Nephron (organoid): ENCODE measurements at regions not wholly inside any gene's neighbourhood (a gene's known extent, or its start where the extent isn't known, plus 50 kb on each side); places are given as distances from the start of the nearest gene placed in this dataset.

Experiments
- H3K27ac Mint-ChIP-seq, 3 experiments: 2 replicates each; pipeline ENCODE4 v1.8.0; 2020; ENCODE audit warnings: mixed read lengths in 3 of 3, mild to moderate bottlenecking in 2 of 3, moderate library complexity in 1 of 3
- H3K27me3 Mint-ChIP-seq: 2 replicates; pipeline ENCODE4 v1.8.0; 2021; ENCODE audit warnings: low read depth, mild to moderate bottlenecking, moderate library complexity, mixed read lengths
- H3K36me3 Mint-ChIP-seq: 2 replicates; pipeline ENCODE4 v1.8.0; 2020; ENCODE audit warnings: low read depth, mixed read lengths
- H3K4me1 Mint-ChIP-seq: 2 replicates; pipeline ENCODE4 v1.8.0; 2020; ENCODE audit warnings: mixed read lengths
- H3K4me3 Mint-ChIP-seq, 3 experiments: 2 replicates each; pipeline ENCODE4 v1.8.0; 2020; ENCODE audit warnings: mild to moderate bottlenecking in 3 of 3, mixed read lengths in 3 of 3, moderate library complexity in 2 of 3
- H3K9me3 Mint-ChIP-seq: 2 replicates; pipeline ENCODE4 v1.8.0; 2020; ENCODE audit warnings: mixed read lengths
- TF ChIP-seq, protein P1 (sequence below), 3 experiments: fragments of 200-600 bp; sonication (generic); IDR thresholded peaks; one replicate each; pipeline ENCODE4 v1.5.0; 2021; ENCODE audit warnings: antibody characterized with exemption in 3 of 3; ENCODE audit not compliant: unreplicated experiment in 3 of 3

DNA sequence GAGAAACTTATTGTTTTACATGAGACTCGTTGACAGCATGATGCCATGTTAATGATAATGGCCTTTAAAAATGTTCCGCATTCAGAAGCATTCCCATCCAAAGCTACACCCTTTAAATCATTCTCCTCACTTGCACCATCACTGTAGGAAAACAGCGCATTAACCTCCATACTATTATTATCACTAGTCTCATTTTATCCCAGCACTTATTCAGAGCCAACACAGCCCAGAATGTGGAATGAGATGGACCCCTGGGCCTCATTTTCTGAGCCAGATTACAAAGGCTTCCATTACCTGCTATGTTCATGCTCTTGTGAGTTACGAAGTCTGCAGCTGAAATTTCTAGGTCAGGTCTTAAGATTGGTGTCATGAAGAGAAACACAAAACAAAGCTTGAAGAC, 159.4 kb downstream of the HS3ST3A1 start:
- no peaks in the 10 kb centered on the region for H3K9me3 Mint-ChIP-seq
- TF ChIP-seq, protein P1, sequence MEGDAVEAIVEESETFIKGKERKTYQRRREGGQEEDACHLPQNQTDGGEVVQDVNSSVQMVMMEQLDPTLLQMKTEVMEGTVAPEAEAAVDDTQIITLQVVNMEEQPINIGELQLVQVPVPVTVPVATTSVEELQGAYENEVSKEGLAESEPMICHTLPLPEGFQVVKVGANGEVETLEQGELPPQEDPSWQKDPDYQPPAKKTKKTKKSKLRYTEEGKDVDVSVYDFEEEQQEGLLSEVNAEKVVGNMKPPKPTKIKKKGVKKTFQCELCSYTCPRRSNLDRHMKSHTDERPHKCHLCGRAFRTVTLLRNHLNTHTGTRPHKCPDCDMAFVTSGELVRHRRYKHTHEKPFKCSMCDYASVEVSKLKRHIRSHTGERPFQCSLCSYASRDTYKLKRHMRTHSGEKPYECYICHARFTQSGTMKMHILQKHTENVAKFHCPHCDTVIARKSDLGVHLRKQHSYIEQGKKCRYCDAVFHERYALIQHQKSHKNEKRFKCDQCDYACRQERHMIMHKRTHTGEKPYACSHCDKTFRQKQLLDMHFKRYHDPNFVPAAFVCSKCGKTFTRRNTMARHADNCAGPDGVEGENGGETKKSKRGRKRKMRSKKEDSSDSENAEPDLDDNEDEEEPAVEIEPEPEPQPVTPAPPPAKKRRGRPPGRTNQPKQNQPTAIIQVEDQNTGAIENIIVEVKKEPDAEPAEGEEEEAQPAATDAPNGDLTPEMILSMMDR (IDR thresholded peaks at IDR 0.05; ENCODE audit: unreplicated experiment in 3 of 3), result no peak
- peaks cover 22% of the 10 kb centered on the region for H3K27me3 Mint-ChIP-seq
- no peaks in the 10 kb centered on the region for H3K36me3 Mint-ChIP-seq
- H3K27ac Mint-ChIP-seq, result no peak overlapping the region
- H3K4me3 Mint-ChIP-seq, result no peak overlapping the region
- no peaks in the 10 kb centered on the region for H3K4me1 Mint-ChIP-seq

DNA sequence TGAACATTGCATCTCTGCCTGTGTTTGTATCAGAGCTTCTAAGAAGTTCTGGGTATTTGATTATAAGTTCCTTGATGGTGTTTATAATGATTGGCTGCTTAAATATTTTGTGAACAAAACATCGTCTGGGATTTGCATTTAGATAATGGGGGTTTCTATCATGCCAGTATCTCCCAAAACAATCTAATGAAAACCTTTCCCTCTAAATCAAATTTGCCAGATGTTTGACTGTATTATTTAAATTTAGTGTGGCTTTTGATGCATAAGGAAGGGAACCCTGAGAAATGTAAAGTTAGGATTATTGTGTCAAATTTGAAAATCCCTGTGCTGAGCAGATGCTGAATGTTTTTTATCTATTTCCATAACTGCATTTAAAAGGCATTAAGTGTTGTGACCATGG, 159.9 kb downstream of the HS3ST3A1 start:
- Mint-ChIP-seq H3K27me3 (peaks cover 27% of the 10 kb centered on the region), H3K36me3 (no peaks in the 10 kb centered on the region), H3K27ac (no peak overlapping the region), H3K4me1 (no peaks in the 10 kb centered on the region), H3K9me3 (no peaks in the 10 kb centered on the region), H3K4me3 (no peak overlapping the region)
- TF ChIP-seq, protein P1 (IDR thresholded peaks at IDR 0.05; ENCODE audit: unreplicated experiment in 3 of 3), result no peak

DNA sequence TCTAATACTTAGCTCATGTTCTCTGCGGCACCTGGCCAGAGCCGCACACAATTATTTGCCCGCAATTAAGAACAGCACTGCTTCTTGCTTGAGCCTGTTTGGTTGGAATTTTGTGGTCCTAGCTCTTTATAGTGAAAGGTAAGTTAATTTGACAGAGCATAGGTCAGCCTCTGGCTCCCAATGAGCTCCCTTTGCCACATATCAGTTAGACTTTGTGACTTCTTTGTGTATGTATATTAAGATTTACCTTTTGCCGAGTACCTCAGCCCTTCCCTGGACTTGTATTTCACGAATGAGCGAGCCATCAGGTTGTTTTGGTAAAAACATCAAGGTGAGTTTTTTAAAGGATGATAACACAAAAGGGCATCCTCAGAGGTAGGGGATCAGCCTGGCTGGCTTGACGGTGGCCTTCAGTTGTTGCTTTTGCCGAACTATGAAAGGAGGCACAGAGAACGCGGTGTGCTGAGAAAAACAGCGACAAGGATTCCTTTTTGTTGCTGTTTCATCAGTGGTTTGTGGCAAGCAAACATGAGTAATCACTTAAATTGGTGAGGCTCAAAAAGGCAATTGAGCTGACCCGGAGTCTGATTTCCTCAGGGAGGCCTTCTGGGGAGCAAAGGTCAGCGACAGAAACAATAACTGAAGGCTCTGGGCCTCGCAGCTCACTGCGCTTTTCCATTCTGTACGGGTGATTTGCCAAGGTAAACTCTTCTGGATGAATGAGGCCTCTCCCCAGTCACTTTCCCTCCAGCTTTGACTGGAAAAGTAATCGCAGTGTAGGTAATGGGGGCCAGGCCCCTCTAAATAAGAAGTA, 163.6 kb downstream of the HS3ST3A1 start:
- H3K4me3 Mint-ChIP-seq, result no peak overlapping the region
- H3K9me3 Mint-ChIP-seq, result peaks cover 9% of the 10 kb centered on the region
- TF ChIP-seq, protein P1 (IDR thresholded peaks at IDR 0.05; ENCODE audit: unreplicated experiment in 3 of 3), result no peak
- H3K27ac Mint-ChIP-seq, result peak overlapping the region in 1 of 3 experiments; percentile 31
- H3K4me1 Mint-ChIP-seq, result no peaks in the 10 kb centered on the region
- H3K27me3 Mint-ChIP-seq, result peaks cover 29% of the 10 kb centered on the region
- no peaks in the 10 kb centered on the region for H3K36me3 Mint-ChIP-seq

DNA sequence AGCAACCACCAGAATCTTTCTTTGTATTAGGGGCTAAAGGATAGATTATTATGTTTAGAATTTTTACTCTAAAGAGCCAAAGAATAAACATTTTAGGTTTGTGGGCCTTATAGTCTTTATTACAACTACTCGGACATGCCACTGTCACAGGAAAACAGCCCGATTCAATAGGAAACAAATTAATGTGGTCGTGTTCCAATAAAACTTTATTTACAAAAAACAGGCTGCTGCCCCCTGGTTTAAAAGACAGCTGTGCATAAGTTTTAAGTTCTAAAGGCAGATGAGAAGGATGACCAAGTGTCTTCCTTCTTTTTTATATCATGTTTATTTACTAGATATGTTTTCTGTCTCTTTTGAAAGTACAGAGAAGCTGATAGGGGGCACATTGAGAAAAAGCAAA, 166.5 kb downstream of the HS3ST3A1 start:
- no peak overlapping the region for H3K4me3 Mint-ChIP-seq
- H3K27ac Mint-ChIP-seq, result no peak overlapping the region
- H3K9me3 Mint-ChIP-seq, result peaks cover 15% of the 10 kb centered on the region
- TF ChIP-seq, protein P1 (IDR thresholded peaks at IDR 0.05; ENCODE audit: unreplicated experiment in 3 of 3), result no peak
- H3K27me3 Mint-ChIP-seq, result peaks cover 23% of the 10 kb centered on the region
- H3K36me3 Mint-ChIP-seq, result no peaks in the 10 kb centered on the region
- H3K4me1 Mint-ChIP-seq, result no peaks in the 10 kb centered on the region

DNA sequence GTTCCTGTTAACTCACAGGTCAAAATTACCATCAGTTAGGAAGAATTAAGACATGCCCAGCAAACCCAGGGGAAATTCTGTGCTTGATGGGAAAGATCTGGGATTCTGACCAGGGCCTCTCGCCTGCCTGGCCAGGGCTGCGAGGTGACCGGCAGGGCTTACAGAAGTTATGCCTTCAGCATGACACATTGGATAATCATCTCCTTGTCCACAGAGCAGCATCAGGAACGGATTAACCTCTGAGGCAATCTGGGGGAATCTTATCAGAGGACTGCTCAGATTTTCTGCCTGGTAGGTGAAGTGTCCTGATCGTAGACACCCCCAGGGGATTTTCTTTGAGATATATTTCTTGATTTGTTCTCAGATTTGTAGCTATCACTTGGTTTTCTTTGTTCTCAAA, 172.5 kb downstream of the HS3ST3A1 start:
- H3K27me3 Mint-ChIP-seq, result peaks cover 18% of the 10 kb centered on the region
- H3K4me3 Mint-ChIP-seq, result no peak overlapping the region
- TF ChIP-seq, protein P1 (IDR thresholded peaks at IDR 0.05; ENCODE audit: unreplicated experiment in 3 of 3), result no peak
- H3K27ac Mint-ChIP-seq, result peak overlapping the region in 1 of 3 experiments; percentile 3
- peaks cover 18% of the 10 kb centered on the region for H3K4me1 Mint-ChIP-seq
- peaks cover 9% of the 10 kb centered on the region for H3K9me3 Mint-ChIP-seq
- H3K36me3 Mint-ChIP-seq, result no peaks in the 10 kb centered on the region

DNA sequence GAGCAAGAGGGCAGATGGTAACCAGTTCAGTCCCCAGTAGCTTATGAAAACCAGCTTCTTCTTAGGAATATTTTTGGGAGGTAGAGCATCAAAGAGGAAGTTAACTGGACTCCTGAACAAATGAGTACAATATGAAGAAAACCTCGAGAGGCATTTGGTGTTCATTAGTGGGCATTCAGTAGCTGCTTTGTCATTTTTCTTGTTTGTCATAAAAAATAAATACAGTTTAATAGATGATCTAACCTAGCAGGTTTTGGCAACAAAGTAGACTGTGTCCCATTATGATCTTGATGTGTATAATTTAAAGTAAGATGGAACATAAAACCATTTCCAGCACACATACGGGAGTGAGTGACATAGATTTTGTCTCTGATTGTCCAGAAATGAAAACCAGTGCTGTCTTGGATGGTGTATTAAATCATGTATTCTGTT, 173.1 kb downstream of the HS3ST3A1 start:
- Mint-ChIP-seq H3K4me3 (no peak overlapping the region), H3K9me3 (peaks cover 6% of the 10 kb centered on the region), H3K27ac (peak overlapping the region in 1 of 3 experiments; percentile 3), H3K36me3 (no peaks in the 10 kb centered on the region), H3K27me3 (peaks cover 23% of the 10 kb centered on the region), H3K4me1 (peaks cover 18% of the 10 kb centered on the region)
- TF ChIP-seq, protein P1 (IDR thresholded peaks at IDR 0.05; ENCODE audit: unreplicated experiment in 3 of 3), result no peak
